AG04450 (cell line): ENCODE measurements at regions not wholly inside any gene's neighbourhood (a gene's known extent, or its start where the extent isn't known, plus 50 kb on each side); places are given as distances from the start of the nearest gene placed in this dataset.

Experiments
- CTCF ChIA-PET: fragments of 300-600, 350-600 bp; formaldehyde crosslinking; extraction: SDS; loops from one replicate; lab custom pipeline; 2022; ENCODE audit warnings: antibody characterized with exemption, inconsistent platforms; lab: Charles Lee
- POLR2A ChIA-PET: fragments of 350-600 bp; formaldehyde crosslinking; extraction: SDS; loops from one replicate; lab custom pipeline; 2021; ENCODE audit warnings: antibody characterized with exemption, inconsistent platforms; lab: Yijun Ruan, JAX
- DNase-seq: peaks from one replicate; pipeline ENCODE4 v3.0.0-alpha.2; 2011; ENCODE audit warnings: low read depth, low spot score
- H3K27ac ChIP-seq: one replicate; pipeline ENCODE4 v1.5.1; 2012; ENCODE audit warnings: low read depth, low read length, control low read depth
- H3K27me3 ChIP-seq: one replicate; pipeline ENCODE4 v1.6.0; 2012; ENCODE audit warnings: low read length; ENCODE audit not compliant: control insufficient read depth, insufficient read depth
- H3K4me3 ChIP-seq: 2 replicates; pipeline ENCODE4 v1.5.1; 2011; ENCODE audit warnings: mild to moderate bottlenecking, low read depth, low read length, control low read depth
- H3K9me3 ChIP-seq: 2 replicates; pipeline ENCODE4 v1.5.1; 2012; ENCODE audit warnings: low read length; ENCODE audit not compliant: control insufficient read depth, insufficient read depth
- TF ChIP-seq, protein P1 (sequence below): IDR thresholded peaks from 2 replicates; pipeline ENCODE4 v1.5.1; 2011; ENCODE audit warnings: low read depth, low read length, control low read depth, inconsistent platforms

DNA sequence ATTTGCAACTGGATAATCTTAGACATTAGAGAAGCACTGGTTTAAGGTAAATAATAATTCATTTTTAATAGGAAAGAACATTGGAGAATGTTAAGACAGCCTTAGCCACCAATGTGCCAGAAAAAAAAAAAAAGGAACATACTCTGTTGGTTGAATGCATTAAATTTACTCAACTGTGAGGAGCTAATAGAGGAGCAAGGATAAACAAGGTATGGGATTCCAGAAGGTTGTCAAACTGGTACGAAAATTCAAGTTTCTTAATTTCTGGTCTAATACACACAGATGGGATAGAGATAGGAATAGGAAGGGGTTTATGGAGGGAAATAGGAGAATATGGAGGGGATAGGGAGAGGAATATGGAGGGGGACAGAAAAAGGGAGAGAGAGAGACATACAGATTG lies 1096.6 kb downstream of the ARAP2 start:
- TF ChIP-seq, protein P1, sequence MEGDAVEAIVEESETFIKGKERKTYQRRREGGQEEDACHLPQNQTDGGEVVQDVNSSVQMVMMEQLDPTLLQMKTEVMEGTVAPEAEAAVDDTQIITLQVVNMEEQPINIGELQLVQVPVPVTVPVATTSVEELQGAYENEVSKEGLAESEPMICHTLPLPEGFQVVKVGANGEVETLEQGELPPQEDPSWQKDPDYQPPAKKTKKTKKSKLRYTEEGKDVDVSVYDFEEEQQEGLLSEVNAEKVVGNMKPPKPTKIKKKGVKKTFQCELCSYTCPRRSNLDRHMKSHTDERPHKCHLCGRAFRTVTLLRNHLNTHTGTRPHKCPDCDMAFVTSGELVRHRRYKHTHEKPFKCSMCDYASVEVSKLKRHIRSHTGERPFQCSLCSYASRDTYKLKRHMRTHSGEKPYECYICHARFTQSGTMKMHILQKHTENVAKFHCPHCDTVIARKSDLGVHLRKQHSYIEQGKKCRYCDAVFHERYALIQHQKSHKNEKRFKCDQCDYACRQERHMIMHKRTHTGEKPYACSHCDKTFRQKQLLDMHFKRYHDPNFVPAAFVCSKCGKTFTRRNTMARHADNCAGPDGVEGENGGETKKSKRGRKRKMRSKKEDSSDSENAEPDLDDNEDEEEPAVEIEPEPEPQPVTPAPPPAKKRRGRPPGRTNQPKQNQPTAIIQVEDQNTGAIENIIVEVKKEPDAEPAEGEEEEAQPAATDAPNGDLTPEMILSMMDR: no peak
- POLR2A ChIA-PET: no interaction called here
- Histone ChIP-seq H3K9me3 (no peaks in the 10 kb centered on the region; the same call in 1 of the 2 replicates), H3K4me3 (no peak overlapping the region), H3K27me3 (no peaks in the 10 kb centered on the region), H3K27ac (no peak overlapping the region)
- DNase-seq: no peak
- CTCF ChIA-PET: no interaction called here

DNA sequence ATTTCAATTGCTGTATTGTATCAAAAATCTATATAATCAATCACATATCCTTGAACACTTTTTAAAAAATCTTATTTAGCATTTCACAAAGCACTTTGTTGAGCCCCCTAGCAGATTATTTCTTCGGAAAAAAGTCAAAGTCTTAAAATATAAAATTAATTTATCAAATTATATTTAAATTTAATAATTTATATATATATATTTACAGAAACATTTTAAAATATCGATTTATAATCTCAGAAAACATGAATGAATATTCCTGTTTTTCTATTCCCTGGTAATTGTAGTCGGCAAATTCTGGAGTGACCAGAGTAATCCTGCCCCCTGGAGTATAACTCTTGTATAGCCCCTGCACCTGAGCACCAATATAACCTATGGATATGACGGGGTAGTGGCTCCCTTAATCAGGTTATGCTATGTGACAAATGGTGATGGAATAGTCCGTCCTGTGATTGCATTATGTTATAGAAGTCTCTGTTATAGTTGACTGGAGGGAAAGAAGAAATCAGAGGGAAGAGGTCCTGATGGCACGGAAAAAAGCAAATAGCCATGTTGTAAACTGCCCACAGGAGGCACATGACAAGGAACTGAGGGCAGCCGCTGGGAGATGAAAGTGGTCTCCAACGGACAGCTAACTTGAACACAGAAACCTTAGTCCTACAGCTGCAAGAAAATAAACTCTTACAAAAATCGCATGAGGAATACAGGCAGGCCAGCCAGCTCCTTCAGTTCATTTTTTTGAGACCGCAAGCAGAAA lies 1092.3 kb downstream of the ARAP2 start:
- no peak for DNase-seq
- POLR2A ChIA-PET: no interaction called here
- no peaks in the 10 kb centered on the region; the same call in 1 of the 2 replicates for H3K9me3 ChIP-seq
- no peaks in the 10 kb centered on the region for H3K27me3 ChIP-seq
- no peak overlapping the region for H3K27ac ChIP-seq
- TF ChIP-seq, protein P1: 0 out of 2 replicates have a peak, but pooled peaks have one; percentile 1
- H3K4me3 ChIP-seq: no peak overlapping the region
- CTCF ChIA-PET: no interaction called here

DNA sequence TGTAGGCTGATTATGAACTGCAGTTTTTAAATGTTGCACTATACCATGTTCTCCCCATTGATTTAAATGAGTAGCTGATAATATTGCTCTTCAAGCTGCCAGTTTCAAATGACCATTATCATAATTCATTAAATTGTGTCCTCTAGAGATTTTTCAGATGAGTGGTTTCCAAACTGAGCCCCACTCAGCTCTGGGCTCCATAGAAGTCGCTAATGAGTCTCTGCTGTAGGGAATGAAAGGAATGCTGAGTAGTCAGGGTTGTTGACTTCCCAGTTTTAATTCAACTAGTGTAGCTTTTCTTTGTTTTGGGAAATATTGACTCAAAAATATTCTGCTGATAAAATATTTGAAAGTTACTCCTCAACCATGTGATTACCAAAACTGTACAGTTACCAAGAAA lies 1081.1 kb downstream of the ARAP2 start:
- TF ChIP-seq, protein P1: no peak
- CTCF ChIA-PET: no interaction called here
- Histone ChIP-seq H3K9me3 (no peaks in the 10 kb centered on the region), H3K27me3 (no peaks in the 10 kb centered on the region), H3K4me3 (no peak overlapping the region), H3K27ac (no peak overlapping the region)
- POLR2A ChIA-PET: no interaction called here
- no peak for DNase-seq

DNA sequence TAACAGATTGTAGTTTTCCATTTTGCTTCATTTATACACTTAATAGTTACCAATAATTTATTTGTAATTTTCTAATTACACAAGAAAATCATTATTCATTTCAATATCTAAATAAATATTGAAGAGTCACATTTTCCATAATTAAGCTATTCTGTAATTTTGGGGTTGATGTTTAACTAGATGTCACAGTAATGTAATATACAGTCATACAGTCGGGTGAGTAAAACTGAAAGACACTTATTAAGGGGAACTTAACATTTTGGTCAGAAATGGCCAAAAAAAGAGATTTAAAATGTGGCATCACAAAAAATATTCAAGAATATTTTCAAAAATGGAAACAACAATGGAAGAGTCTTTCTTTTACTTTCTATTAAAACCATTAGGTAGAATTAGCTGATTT lies 1080.3 kb downstream of the ARAP2 start:
- Histone ChIP-seq H3K4me3 (no peak overlapping the region), H3K27ac (no peak overlapping the region), H3K27me3 (no peaks in the 10 kb centered on the region), H3K9me3 (no peaks in the 10 kb centered on the region)
- POLR2A ChIA-PET: no interaction called here
- DNase-seq: no peak
- TF ChIP-seq, protein P1: no peak
- CTCF ChIA-PET: no interaction called here

DNA sequence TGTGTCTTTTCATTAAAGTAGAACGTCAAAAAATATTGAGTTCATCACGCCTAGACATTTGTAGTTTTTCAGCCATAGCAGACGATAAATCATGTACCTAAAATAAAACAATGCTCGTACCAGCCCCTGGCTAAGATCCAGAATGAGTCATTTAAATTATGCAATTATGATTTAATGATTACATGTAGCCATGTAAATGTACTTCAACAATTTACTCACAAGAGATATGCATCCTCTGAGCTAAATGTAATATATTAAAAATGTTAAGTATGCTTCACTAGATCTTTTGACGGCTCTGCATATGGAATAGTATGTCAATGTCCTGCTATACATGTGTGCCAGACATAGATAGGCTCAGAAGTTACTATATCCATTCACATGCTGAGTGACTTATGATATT lies 1077.8 kb downstream of the ARAP2 start:
- Histone ChIP-seq H3K9me3 (no peaks in the 10 kb centered on the region; the same call in 1 of the 2 replicates), H3K4me3 (no peak overlapping the region), H3K27ac (no peak overlapping the region), H3K27me3 (no peaks in the 10 kb centered on the region)
- TF ChIP-seq, protein P1: no peak
- DNase-seq: no peak
- ChIA-PET POLR2A (no interaction called here), CTCF (no interaction called here)
